Astrocyte (in vitro differentiated cells and primary cell): ENCODE measurements at regions not wholly inside any gene's neighbourhood (a gene's known extent, or its start where the extent isn't known, plus 50 kb on each side); places are given as distances from the start of the nearest gene placed in this dataset.
A peak's percentile ranks its signal among the peaks of the same experiment; 100 is the strongest.

Experiments used
- DNase-seq: peaks from one replicate; pipeline ENCODE4 v3.0.0-alpha.2; 2010; ENCODE audit warnings: low read depth
- FAIRE-seq: peaks from 2 replicates; lab custom pipeline; 2011; peaks lifted over from hg19 to GRCh38; lab: Jason Lieb, UNC
- H2AFZ ChIP-seq: 2 replicates; pipeline ENCODE4 v1.6.0; 2012; ENCODE audit warnings: low read depth, low read length, inconsistent platforms
- H3K27ac ChIP-seq: 2 replicates; pipeline ENCODE4 v1.5.1; 2011; ENCODE audit warnings: low read depth, low read length, inconsistent platforms
- H3K27me3 ChIP-seq: 2 replicates; pipeline ENCODE4 v1.6.0; 2011; ENCODE audit warnings: low read length, inconsistent platforms; ENCODE audit not compliant: insufficient read depth
- H3K36me3 ChIP-seq: 2 replicates; pipeline ENCODE4 v1.5.1; 2011; ENCODE audit warnings: low read length, inconsistent platforms; ENCODE audit not compliant: insufficient read depth
- H3K4me1 ChIP-seq: 2 replicates; pipeline ENCODE4 v1.5.1; 2011; ENCODE audit warnings: low read length, inconsistent platforms; ENCODE audit not compliant: insufficient read depth
- H3K4me2 ChIP-seq: 2 replicates; pipeline ENCODE4 v1.6.0; 2012; ENCODE audit warnings: low read length, inconsistent platforms
- H3K4me3 ChIP-seq: 2 replicates; pipeline ENCODE4 v1.5.1; 2011; ENCODE audit warnings: low read depth, mild to moderate bottlenecking, low read length, inconsistent platforms; ENCODE audit not compliant: insufficient read depth
- H3K79me2 ChIP-seq: 2 replicates; pipeline ENCODE4 v1.6.0; 2012; ENCODE audit warnings: mild to moderate bottlenecking, low read length, inconsistent platforms; ENCODE audit not compliant: insufficient read depth
- H3K9ac ChIP-seq: 2 replicates; pipeline ENCODE4 v1.6.0; 2012; ENCODE audit warnings: mild to moderate bottlenecking, low read length, inconsistent platforms
- H3K9me3 ChIP-seq: 2 replicates; pipeline ENCODE4 v1.5.1; 2012; ENCODE audit warnings: low read depth, mild to moderate bottlenecking, low read length, inconsistent platforms; ENCODE audit not compliant: insufficient read depth
- H4K20me1 ChIP-seq: 2 replicates; pipeline ENCODE4 v1.6.0; 2012; ENCODE audit warnings: low read length, inconsistent platforms; ENCODE audit not compliant: insufficient read depth
- H3K27ac Mint-ChIP-seq: one replicate; pipeline ENCODE4 v1.8.0; 2021; ENCODE audit warnings: mild to moderate bottlenecking, mixed read lengths; ENCODE audit not compliant: unreplicated experiment
- H3K27me3 Mint-ChIP-seq: one replicate; pipeline ENCODE4 v1.8.0; 2021; ENCODE audit warnings: low read depth, mixed read lengths; ENCODE audit not compliant: unreplicated experiment
- H3K36me3 Mint-ChIP-seq: one replicate; pipeline ENCODE4 v1.8.0; 2021; ENCODE audit warnings: low read depth, mixed read lengths; ENCODE audit not compliant: unreplicated experiment
- H3K4me1 Mint-ChIP-seq: one replicate; pipeline ENCODE4 v1.8.0; 2021; ENCODE audit warnings: low read depth, mixed read lengths; ENCODE audit not compliant: unreplicated experiment
- H3K4me3 Mint-ChIP-seq: one replicate; pipeline ENCODE4 v1.8.0; 2021; ENCODE audit warnings: mild to moderate bottlenecking, moderate library complexity, mixed read lengths; ENCODE audit not compliant: unreplicated experiment
- H3K9me3 Mint-ChIP-seq: one replicate; pipeline ENCODE4 v1.8.0; 2021; ENCODE audit warnings: mild to moderate bottlenecking, mixed read lengths; ENCODE audit not compliant: unreplicated experiment
- EZH2 ChIP-seq: IDR thresholded peaks from 2 replicates; pipeline ENCODE4 v1.6.1; 2012; ENCODE audit warnings: mild to moderate bottlenecking, low read length, inconsistent platforms; ENCODE audit not compliant: insufficient read depth
- TF ChIP-seq, protein P1 (sequence below): IDR thresholded peaks from 2 replicates; pipeline ENCODE4 v1.5.1; 2011; ENCODE audit warnings: low read depth, mild to moderate bottlenecking, inconsistent platforms, low read length, moderate library complexity; ENCODE audit not compliant: insufficient read depth

DNA sequence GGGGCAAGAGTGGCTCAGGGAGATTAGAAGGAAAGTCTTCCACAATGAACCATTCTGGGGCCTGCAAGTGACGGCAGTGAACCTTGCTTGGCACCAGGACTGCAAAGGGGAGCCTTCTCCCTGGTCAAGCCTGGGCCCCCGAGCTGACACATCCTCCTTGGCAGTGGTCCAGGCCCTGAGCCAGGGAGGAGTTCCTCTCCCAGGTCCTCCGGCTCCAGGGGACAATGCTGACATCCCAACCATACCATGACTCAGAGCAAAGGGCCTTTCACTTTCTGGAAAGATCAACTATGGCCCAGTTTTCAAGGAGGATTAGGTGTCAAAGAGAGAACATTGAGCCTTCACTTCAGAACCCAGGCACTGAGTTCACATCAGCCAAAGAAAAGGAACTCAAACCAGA, 756.5 kb upstream of the TBX3 start:
- FAIRE-seq (peak; percentile 23), DNase-seq (peak; percentile 39)
- peaks cover 3% of the 10 kb centered on the region for H3K27me3 ChIP-seq
- H3K9ac ChIP-seq, result no peak overlapping the region
- H3K4me3 Mint-ChIP-seq, result no peak overlapping the region
- TF ChIP-seq, protein P1, sequence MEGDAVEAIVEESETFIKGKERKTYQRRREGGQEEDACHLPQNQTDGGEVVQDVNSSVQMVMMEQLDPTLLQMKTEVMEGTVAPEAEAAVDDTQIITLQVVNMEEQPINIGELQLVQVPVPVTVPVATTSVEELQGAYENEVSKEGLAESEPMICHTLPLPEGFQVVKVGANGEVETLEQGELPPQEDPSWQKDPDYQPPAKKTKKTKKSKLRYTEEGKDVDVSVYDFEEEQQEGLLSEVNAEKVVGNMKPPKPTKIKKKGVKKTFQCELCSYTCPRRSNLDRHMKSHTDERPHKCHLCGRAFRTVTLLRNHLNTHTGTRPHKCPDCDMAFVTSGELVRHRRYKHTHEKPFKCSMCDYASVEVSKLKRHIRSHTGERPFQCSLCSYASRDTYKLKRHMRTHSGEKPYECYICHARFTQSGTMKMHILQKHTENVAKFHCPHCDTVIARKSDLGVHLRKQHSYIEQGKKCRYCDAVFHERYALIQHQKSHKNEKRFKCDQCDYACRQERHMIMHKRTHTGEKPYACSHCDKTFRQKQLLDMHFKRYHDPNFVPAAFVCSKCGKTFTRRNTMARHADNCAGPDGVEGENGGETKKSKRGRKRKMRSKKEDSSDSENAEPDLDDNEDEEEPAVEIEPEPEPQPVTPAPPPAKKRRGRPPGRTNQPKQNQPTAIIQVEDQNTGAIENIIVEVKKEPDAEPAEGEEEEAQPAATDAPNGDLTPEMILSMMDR, result no peak
- TF ChIP-seq EZH2, result no peak
- no peaks in the 10 kb centered on the region for H3K79me2 ChIP-seq
- no peaks in the 10 kb centered on the region for H4K20me1 ChIP-seq
- no peaks in the 10 kb centered on the region for H3K4me1 Mint-ChIP-seq
- H2AFZ ChIP-seq, result no peak overlapping the region
- H3K27ac Mint-ChIP-seq, result no peak overlapping the region
- peaks cover 2% of the 10 kb centered on the region for H3K9me3 Mint-ChIP-seq
- no peak overlapping the region for H3K4me2 ChIP-seq
- H3K9me3 ChIP-seq, result no peaks in the 10 kb centered on the region
- no peaks in the 10 kb centered on the region for H3K36me3 ChIP-seq
- peaks cover 36% of the 10 kb centered on the region for H3K27me3 Mint-ChIP-seq
- H3K4me3 ChIP-seq, result no peak overlapping the region
- no peak overlapping the region for H3K27ac ChIP-seq
- H3K36me3 Mint-ChIP-seq, result no peaks in the 10 kb centered on the region
- H3K4me1 ChIP-seq, result peaks cover 7% of the 10 kb centered on the region

DNA sequence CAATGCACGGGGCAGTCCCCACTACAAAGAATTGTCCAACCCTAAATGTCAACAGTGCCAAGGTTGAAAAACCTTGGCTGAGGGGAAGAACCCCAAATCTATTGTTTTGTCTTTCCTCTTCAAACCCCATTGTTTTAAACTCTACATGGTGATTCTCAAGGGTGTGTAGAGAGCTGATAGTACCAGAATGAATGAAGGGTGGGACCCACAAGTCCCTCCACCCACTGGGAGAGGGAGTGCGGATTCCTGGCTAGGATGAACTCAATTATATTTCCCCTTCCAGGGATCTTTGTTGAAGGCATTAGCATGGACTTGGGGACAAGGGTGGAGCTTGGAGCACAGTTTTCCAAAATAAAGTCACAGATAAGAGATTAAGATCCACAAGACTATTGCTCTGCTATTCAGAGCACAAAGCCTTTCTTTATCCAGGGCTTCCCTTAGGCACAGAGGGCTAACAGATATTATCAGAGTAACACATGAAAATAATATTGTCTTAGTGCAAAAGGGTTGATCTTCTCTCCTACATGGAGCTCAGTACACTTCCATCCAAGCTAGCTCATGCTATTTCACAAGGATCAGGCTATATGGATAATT, 755.1 kb upstream of the TBX3 start:
- Mint-ChIP-seq H3K9me3 (peaks cover 2% of the 10 kb centered on the region), H3K27ac (no peak overlapping the region), H3K36me3 (no peaks in the 10 kb centered on the region), H3K4me1 (no peaks in the 10 kb centered on the region), H3K27me3 (peaks cover 32% of the 10 kb centered on the region), H3K4me3 (no peak overlapping the region)
- H3K27ac ChIP-seq, result no peak overlapping the region
- peaks cover 3% of the 10 kb centered on the region for H3K27me3 ChIP-seq
- FAIRE-seq, result no peak
- TF ChIP-seq EZH2, result no peak
- TF ChIP-seq, protein P1, result no peak
- no peaks in the 10 kb centered on the region for H3K79me2 ChIP-seq
- no peak overlapping the region for H2AFZ ChIP-seq
- no peak overlapping the region for H3K4me2 ChIP-seq
- peaks cover 7% of the 10 kb centered on the region for H3K4me1 ChIP-seq
- DNase-seq, result no peak
- H3K4me3 ChIP-seq, result no peak overlapping the region
- H4K20me1 ChIP-seq, result no peaks in the 10 kb centered on the region
- H3K9ac ChIP-seq, result no peak overlapping the region
- H3K9me3 ChIP-seq, result no peaks in the 10 kb centered on the region
- no peaks in the 10 kb centered on the region for H3K36me3 ChIP-seq

DNA sequence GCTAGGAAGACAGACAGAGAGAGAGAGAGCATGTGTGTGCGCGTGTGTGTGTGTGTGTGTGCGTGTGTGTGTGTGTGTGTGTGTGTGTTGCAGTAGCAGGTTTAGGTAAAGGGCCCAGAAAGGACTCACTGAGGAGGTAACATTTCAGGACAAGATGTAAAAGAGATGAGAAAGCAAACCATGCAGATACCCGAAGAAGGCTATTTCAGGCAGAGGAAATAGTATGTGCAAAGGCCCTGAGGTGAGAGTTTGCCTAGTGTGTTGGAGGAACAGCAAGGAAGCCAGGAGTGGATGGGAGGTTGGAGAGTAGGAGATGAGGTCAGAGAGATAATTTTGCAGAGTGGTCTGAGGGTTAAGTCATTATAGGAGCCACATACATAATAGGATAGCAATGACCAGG, 754.3 kb upstream of the TBX3 start:
- no peaks in the 10 kb centered on the region for H3K79me2 ChIP-seq
- no peak overlapping the region for H3K4me3 ChIP-seq
- H3K4me2 ChIP-seq, result no peak overlapping the region
- H3K27me3 Mint-ChIP-seq, result peaks cover 28% of the 10 kb centered on the region
- no peak for FAIRE-seq
- H3K36me3 ChIP-seq, result no peaks in the 10 kb centered on the region
- H3K9me3 Mint-ChIP-seq, result peaks cover 2% of the 10 kb centered on the region
- H3K9ac ChIP-seq, result no peak overlapping the region
- H4K20me1 ChIP-seq, result no peaks in the 10 kb centered on the region
- DNase-seq, result no peak
- no peaks in the 10 kb centered on the region for H3K9me3 ChIP-seq
- no peak for TF ChIP-seq EZH2
- TF ChIP-seq, protein P1, result no peak
- H3K27ac ChIP-seq, result no peak overlapping the region
- peaks cover 7% of the 10 kb centered on the region for H3K4me1 ChIP-seq
- no peak overlapping the region for H3K27ac Mint-ChIP-seq
- no peak overlapping the region for H3K4me3 Mint-ChIP-seq
- no peaks in the 10 kb centered on the region for H3K36me3 Mint-ChIP-seq
- H3K4me1 Mint-ChIP-seq, result no peaks in the 10 kb centered on the region
- peaks cover 3% of the 10 kb centered on the region for H3K27me3 ChIP-seq
- H2AFZ ChIP-seq, result no peak overlapping the region
